Umbilical cord (tissue), 1 donor: ENCODE measurements at regions not wholly inside any gene's neighbourhood (a gene's known extent, or its start where the extent isn't known, plus 50 kb on each side); places are given as distances from the start of the nearest gene placed in this dataset.
A peak's percentile ranks its signal among the peaks of the same experiment; 100 is the strongest.
"Not testable (repeated sequence)": the region's sequence is repeated elsewhere in the genome, so short reads cannot be mapped to it uniquely, and the experiment has no call there.

Experiments used
- DNase-seq: peaks from one replicate; pipeline ENCODE4 v3.0.0-alpha.2; 2015; ENCODE audit warnings: low spot score

DNA sequence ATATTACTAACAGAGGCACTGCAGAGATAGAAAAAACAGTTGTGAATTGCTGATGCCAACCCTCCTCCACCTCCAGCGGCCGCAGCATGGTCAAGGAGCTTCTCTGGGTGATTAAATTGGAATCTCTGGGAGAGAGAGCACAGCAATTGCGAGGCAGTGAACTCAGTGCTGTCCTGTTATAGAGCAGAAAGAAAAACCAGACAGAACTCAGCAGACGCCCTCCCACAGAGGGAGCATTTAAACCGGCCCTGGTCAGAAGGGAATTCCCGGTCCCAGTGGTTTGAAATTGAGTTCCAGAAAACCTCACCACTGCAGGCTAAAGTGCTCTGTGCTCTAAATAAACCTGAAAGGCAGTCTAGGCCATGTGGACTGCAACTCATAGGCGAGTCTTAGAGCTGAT is 175.4 kb downstream of the SQOR start:
- peak; percentile 73 for DNase-seq

DNA sequence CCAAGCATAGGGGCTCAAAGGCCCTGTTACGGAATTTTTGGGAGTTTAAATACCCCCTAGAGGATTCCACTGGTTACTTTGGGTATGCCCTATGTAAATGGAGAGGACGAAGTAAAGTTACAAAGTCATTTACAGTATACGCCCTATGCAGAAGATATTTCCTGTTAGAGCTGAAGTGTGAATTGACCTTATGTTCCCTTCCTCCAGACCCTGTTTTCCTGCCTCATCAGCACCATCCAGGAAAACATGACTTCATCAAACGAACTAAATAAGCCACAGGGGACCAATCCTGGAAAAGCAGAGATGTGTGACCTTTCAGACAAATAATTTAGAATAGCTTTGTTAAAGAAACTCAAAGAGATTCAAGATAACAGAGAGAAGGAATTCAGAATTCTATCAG is 177.4 kb downstream of the SQOR start:
- no peak for DNase-seq

DNA sequence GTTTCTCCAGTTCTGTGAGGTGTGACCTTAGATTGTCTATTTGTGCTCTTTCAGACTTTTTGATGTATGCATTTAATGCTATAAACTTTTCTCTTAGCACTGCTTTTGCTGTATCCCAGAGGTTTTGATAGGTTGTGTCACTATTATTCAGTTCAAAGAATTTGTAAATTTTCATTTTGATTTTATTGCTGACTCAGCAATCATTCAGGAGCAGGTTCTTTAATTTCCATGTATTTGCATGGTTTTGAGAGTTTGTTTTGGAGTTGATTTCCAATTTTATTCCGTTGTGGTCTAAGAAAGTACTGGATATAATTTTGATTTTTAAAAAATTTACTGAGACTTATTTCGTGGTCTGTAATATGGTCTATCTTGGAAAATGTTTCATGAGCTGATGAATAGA is 182.7 kb downstream of the SQOR start:
- DNase-seq, result not testable (repeated sequence)

DNA sequence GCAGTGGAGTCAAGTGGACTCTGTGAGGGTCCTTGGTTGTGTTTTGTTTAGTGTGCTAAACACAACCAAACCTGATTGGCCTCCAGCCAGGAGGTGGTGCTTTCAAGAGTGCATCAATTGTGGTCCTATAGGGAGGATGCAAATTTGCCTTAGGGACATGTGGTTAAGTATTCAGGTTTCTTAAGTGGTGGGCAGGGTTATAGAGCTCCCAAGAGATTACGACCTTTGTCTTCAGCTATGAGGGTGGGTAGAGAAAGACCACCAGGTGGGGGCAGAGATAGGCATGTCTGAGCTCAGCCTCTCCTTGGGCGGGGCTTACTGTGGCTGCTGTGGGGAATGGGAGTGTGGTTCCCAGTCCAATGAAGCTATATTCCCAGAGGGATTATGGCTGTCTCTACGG is 186.6 kb downstream of the SQOR start:
- DNase-seq, result no peak

DNA sequence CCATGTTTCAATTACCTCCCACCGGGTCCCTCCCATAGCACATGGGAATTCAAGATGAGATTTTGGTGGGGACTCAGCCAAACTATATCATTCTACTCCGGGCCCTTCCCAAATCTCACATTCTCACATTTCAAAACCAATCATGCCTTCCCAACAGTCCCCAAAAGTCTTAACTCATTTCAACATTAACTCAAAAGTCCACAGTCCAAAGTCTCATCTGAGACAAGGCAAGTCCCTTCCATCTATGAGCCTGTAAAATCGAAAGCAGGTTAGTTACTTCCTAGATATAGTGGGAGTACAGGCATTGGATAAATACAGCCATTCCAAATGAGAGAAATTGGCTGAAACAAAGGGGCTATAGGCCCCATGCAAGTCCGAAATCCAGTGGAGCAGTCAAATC is 188.1 kb downstream of the SQOR start:
- not testable (repeated sequence) for DNase-seq

DNA sequence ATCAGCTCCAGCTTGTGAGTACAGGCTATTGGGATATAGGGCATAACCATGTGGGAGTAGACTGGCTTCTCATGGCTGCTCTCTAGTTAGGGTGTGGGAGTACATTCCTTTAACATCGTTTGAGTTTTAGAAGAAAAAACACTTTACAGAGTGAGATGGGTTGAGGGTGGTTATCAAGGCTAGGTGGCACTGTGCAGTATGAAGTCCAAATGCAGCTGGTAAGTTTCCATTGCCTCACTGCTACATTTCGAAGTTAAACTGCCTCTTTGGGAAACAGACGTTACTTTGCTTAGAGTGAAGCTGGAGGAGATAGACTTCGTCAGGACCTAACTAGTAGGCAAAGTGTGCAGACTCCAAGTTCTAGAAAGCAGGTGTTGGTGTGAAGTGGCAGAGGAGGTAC is 192.4 kb downstream of the SQOR start:
- DNase-seq, result no peak

DNA sequence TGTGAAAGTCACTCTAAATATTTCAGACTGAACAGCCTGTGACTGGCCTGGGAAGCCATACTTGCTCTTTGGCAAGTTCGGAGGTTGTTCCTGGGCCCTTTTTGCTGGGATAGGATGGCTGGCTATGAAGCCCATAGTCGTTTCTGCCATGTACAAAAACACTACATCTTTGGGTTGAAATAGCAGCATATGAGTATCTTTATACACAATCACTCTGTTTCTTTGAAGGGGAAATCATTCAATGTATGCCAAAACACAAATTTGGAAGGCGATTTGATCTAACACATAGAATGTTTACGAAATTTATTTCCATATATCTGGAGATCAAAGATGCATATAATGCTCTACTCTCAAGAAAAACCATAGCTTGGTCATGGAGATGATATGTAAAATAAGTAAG is 192.9 kb downstream of the SQOR start:
- no peak for DNase-seq

DNA sequence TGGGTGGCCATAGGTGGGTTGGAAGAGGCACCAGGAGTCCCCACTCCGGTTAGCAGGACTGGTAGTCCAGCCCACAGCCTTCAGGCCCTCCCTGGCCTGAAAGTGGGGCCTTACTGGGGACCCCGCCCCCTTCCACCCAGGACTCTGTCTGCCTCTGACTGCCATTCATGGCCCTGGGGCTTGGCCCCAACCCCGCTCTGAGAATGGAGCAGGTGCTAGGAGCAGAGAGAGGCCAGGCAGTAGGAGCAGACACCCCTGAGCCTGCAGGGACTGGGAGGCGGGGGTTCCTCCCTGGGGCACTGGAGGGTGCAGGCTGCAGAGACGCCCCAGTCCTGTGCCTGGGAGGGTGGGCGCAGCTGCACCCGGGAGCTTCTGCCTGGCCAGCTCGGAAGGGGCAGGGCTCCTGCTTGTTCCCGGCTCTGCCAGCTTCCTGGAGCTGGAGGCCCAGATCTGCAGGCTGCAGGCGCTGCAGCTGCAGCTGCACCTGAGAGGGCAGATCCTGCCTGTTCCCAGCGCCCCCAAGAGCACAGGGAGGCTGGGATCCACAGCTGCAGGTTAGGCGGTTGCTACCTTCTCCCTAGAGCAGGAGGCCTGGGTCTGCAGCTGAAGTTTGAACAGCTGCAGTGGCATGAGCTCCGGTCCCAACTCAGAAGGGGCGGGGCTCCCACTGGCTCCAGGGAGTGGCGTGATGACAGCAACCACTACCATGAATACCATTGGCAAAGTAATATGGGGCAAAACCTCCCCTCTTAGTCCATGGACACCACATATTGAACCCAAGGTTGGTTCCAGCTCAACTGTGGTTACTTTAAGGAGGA is 194.7 kb downstream of the SQOR start:
- DNase-seq, result no peak

DNA sequence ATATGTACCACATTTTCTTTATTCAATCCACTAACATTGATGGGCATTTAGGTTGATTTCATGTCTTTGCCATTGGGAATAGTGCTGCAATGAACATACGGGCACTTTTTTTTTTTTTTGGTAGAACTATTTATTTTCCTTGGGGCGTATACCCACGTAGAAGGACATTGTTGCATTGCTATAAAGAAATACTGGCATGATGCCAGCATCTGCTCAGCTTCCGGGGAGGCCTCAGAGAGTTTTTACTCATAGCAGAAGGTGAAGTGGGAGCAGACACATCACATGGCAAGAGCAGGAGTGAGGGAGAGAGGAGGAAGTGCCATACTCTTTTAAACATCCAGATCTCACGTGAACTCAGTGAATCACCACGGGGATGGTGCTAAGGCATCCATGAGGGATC is 197.0 kb downstream of the SQOR start:
- no peak for DNase-seq

DNA sequence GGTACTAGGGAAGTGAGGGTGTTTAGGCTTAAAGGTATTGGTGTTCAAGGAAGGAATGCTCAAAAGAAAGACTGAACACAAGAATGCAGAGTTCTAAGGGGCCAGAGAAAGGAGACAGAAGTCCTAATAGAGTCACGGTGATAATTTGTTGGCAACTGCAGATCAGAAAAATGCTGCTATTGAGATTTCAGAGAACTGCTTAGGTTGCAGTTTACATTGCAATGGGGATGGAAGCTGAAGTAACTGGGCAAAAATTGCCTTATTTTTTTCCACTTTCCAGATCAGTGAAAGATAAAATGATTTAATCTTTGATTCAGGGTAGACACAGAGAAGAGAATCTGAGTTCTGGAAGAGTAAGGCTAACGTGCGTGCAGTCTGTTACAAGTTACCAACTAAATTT is 199.8 kb downstream of the SQOR start:
- DNase-seq, result no peak

DNA sequence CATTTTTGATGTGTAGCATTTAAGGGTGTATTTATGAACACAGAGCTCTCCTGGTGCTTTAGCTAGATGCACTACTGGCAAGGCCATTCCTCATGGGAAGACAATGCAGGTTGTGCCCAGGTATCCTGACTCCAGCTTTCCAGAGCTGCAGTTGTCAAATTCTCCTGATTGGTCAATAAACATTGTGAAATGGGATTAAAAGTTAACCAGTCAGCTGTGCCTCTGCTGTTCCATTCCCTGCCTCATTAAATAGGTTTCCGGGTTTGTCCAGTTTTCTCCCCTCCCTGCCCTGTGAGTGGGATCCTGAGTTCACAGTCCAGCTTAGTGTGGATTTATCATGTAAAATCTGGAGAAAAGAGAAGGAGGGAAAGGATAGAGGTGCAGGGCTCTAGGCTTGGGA is 207.3 kb downstream of the SQOR start:
- DNase-seq, result no peak

DNA sequence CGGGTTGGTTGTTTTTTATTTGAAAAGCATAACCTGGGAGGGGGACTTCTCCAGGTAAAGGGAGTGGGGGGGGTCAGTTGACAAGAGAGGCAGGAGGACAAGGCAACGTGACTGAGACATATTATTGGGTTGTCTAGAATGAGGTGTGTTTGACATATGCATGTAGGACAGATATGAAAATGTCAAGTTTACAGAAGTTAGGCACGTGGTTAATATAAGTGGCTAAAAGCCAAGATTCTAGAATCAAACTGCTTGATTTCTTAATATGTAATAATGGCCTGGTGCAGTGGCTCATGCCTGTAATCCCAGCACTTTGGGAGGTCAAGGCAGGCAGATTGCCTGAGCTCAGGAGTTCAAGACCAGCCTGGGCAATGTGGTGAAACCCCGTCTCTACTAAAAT is 212.8 kb downstream of the SQOR start:
- DNase-seq, result no peak

DNA sequence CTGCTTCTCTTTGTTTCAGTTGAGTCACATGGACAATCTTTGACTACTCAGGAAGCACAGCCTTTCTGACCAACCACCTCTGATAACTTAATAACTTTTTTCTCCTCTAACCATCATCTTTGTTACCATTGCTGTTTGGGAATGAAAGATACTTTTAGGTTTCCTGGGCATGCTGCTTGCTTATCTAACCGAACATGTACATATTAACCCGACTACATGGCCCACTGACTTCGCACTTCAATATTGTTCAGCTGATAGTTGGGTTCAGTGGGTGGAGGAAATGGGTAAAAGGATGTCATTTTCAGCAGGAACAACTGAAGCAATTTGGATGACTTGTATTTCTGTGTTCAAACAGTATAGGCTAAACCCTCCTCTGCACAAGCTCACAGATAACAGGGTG is 214.3 kb downstream of the SQOR start:
- DNase-seq, result no peak

DNA sequence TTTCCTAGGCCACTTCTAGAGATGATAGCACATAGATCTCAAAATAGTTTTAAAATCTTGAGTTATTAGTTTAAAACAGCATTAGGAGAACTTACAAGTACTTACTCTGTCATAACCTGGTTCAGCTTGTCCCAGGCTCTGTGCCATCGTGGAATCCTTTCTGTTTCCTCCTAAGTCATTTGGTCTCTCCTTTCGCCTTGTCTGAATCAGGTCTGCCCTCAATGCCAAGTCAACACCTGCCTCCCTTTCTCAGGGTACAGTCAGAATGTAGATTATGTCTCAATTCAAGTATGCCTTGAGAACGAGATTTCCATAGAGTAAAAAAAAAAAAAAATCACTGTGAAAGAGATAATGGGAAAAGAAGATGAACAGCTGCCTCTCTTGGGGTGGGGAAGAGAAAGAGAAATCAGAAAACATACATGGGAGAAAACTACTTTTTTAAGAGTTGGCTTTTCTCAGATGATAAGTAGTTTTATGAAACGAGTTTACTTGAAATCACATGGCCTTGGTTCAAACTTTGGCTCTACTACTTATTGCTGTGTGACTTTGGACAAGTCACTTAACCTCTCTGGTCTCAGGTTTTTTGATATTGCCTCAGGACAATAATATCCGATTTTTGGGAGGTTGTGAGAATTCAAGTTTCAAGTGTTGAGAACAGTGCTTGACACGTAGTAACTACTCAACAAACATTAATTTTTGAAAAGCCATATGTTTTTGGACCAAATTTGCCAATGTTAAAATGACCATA is 219.8 kb downstream of the SQOR start:
- DNase-seq, result no peak

DNA sequence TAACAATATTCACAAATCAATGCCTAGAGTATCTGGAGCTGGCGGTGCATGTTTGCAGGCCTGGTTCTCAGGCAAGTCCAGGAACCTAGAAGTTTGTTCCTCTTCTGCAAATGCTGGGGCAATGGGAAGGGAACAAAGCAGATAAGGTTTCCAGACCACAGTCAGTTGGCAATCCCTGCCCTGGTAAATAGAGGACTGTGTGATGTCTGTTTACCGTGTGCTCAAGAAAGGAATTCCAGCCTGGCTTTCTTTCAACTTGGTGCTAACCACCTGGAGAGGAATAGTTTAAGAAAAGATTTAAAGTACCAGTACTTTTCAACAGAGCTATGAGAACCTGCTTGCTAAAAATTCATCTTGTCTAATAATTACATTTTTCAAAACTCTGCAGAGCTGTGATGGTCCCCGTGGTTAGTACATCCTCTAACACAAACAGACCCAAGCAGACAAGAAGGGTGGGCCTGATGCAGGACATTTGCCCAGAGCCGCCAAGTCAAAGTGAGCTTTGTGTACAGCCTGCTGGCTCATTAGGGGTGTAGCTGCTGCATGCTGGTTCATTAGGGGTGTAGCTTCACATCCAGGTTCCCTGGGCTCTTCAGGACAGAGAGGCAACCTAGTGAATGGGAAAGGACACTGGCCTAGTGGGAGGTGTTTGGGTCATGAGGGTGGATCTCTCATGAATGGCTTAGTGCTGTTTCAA is 220.5 kb downstream of the SQOR start:
- no peak for DNase-seq

DNA sequence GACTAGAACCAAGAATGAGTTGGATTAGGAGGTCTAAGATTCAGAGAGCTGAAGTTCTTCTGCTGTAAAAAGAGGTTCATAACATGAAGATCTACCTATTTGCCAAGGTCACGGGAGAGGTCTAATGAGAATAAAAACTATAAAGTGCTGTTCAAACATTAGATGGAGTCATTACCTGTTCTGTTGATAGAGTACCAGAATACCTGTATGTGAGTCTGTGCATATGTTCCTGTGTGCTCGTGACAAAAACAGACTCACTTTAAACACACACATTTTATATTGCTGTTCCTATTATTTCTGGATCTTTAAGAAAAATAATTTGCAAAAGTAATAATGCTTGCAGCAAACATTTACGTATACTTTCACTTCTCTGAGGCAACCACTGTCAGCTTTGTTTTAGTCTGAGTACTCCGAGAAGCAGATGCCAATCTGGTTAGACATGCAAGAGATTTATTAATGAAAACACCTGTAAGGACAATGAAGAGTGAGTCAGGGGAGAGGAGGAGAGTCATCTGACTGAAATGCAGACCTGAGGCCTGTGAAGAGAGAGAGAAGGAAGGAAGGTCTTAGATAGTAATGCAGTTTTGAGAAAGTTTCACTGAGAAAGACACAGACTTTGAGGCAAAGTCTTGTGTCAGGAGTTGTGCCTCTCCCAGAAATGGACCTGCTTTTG is 221.2 kb downstream of the SQOR start:
- no peak for DNase-seq

DNA sequence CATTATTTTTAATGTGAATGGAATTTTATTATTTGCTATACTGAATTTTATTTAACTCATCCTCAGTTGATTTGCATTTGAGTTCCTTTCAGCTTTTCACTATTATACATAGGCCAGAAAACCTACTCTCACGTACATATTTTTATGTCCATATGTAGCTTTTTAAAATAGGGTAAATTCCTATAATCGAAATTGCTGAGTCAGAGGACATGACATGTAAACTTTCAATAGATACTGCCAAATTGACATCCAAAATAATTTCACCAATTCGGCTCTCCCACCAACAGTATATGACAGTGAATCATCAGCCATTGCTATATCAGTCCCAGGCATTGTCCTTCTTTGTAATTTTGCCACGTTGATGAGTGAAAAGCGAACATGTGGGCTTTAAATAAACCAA is 222.5 kb downstream of the SQOR start:
- no peak for DNase-seq

DNA sequence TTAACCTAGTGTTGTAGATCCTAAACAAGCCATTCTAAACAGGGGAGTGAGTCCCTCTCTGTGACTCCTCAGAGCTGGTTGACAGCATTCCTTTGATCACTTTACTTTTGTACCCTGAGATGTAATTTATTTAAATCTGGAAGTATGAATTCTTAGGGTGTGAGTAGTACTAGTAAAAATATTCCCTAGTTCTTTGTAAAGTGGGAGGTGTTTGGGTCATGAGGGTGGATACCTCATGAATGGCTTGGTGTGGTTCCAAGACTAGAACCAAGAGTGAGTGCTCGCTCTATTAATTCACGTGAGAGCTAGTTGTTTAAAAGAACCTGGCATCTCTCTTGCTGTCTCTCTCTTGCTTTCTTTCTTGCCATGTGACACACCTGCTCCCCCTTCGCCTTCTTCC is 223.7 kb downstream of the SQOR start:
- DNase-seq, result no peak

DNA sequence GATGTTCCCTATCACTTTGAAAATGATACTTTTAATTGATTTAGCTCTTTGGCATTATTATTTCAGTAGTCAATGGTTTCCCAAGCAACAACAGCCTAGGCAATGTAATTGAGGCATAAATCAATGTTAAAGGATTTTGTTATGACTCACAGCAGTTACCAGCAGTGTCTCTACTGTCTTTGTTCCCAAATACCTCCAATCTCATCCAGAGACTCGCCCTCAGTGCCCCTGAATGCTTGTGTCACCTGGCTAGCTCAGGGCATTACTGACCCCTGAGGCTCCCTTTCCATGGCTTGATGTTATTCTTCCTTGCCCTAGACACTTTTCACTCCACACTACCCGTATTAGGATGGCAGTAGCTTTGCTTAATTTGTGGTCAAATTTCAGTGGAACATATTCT is 227.2 kb downstream of the SQOR start:
- DNase-seq, result no peak

DNA sequence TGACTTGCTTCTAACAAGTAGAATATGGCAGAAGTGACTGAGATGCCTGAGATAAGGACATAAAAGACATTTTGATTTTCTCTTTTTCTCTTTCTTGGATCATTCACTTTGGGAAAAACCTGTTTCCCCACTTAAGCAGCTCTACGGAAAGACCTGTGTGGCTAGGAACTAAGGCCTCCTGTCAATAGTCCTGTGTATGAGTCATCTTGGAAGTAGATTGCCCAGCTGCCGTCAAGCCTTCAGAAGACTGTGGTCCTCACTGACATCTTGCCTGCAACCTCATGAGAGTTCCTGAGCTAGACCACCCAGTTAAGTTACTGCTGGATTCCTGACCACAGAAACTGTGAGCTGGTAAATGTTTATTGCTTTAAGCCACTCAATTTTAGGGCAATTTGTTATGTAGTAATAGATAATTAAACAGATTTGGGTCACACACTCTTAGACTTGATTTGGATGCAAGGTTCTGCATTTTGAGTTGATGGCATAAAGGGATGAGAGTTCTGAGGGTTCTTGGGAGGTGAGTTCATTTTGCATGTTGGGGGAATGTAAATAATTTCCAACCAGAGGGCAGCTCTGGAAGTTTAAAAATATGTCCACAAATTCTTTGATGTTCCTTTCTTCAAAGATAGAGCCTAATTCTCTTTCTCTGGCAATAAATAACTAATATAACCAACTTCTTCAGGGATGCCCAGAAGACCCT is 229.2 kb downstream of the SQOR start:
- DNase-seq, result no peak

DNA sequence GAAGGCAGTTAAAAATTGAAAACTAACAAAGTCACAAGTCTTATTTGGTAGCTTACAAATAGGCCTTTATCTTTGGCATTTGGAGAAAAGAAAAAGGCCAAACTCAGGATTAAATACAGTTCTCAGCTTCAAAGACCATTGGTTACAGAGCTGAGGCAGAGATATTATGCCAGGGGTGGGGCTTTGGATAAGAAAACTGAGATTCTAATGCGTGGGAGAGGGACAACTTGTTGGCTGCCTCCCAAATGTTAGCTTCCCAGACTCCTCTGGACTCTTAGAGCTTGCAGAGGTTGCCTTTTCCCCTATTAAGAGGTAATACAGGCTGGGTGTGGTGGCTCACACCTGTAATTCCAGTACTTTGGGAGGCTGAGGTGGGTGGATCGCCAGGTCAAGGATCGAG is 231.8 kb downstream of the SQOR start:
- peak; percentile 46 for DNase-seq

DNA sequence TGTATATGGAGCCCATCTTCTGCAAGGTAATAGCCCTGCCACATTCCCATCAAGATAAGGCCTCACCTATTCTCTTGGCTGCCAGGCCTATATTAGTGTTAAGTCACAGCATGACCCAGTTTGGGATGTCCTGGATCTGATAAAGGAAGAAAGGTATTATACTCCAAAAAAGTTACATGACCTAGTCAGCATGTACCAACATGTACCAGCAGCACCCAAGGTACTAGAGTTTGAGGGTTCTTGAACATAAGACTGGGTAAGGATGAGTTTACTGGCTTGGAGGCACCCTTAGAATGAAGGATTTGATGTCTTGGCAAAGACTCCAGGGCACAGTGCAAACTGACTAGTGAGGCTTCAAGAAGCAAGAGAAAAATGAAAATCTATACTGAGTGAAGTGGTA is 232.5 kb downstream of the SQOR start:
- DNase-seq, result no peak
